GM18499 (cell line): ENCODE measurements at regions not wholly inside any gene's neighbourhood (a gene's known extent, or its start where the extent isn't known, plus 50 kb on each side); places are given as distances from the start of the nearest gene placed in this dataset.

Experiments
- ATAC-seq: cut with Tn5 transposase; IDR thresholded peaks from one replicate; pipeline ENCODE4 v1.9.1; 2021; ENCODE audit warnings: moderate number of reproducible peaks; ENCODE audit not compliant: insufficient read depth, unreplicated experiment

DNA sequence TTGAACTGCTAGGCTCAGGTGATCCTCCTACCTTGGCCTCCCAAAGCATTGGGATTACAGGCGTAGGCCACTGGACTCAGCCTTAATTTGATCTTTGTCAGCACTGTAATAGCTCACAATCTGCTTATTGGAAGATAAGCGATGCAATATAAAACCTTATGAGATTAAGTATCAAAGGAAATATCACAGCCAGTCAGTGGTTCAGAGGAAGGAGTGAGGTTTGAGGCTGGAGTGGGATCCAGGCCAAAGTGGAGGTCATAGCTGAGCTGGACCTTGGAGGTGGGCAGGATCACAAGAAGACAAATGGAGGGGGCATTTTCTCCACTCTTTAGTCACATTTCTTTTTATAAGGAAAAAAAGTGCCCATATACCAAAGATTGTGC lies 228.5 kb downstream of the RHOU start:
- ATAC-seq = no peak

DNA sequence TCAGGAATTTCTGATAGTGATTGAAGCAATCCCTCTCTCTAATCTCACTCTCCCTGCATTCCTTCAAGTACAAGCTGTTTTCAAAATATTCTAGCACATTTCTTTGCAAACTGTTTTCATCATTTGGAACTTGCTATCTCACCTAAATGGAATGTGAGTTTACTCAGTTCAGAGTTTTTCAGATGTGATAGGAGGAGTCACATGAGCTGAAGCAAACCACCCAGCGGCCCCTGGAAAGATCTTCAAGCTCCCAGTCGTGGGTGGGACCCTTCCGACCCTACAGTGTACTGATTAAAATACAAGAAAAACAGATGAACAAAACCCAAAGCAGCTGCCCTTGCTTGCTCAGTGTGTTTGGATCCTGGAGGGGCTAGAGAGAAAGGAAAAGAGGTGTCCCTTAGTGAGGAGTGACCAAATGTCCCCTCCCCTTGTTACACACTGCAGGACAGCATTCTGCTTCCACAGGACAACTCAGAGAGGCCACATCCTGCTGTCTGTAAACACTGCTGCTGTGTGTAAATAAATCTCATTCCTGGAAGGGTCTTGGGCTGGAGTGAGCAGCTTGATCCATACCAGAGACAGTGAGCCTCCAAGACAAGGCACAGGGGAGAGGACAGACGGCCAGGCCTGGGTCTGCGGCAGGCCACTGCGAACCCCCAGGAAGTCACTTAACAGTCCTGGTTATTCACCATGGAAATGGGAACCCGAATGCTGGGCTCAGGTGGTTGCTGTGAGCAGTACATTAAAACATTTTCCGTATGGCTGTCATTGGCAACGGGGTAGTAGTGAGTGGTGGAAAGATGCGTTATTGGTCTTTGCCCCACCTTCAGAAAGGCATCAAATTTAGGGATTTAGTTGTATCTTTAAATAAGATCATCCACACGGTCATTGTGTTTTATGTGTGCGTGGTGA lies 229.2 kb downstream of the RHOU start:
- ATAC-seq = no peak

GRCh38 chr1:228968891-228969606 lies 233.8 kb downstream of the RHOU start:
- no peak for ATAC-seq

- no peak for ATAC-seq
These were observed 234.9 kb downstream of the RHOU start for GRCh38 chr1:228969953-228970800.

- ATAC-seq = no peak
These were observed 237.3 kb downstream of the RHOU start for GRCh38 chr1:228972576-228972975.

DNA sequence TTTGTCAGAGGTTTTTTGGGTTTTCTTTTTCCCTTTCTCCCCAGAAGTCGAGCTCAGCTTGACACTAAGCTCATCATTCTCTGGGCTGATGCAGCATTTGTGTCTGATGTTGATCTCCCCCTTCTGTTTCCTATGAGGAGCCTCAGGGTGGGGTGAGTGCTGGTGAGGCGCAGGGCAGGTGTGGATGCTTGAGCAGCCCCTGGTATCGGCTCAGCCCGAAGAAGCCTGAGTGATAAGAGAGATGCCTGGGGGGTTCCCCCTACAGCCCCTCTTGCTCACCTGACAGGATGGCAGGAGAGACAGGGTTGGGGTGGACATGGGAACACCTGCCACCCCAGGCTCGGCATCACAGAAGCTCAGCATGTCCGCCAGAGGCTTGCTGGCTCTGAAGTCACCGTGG lies 239.0 kb downstream of the RHOU start:
- ATAC-seq = no peak

DNA sequence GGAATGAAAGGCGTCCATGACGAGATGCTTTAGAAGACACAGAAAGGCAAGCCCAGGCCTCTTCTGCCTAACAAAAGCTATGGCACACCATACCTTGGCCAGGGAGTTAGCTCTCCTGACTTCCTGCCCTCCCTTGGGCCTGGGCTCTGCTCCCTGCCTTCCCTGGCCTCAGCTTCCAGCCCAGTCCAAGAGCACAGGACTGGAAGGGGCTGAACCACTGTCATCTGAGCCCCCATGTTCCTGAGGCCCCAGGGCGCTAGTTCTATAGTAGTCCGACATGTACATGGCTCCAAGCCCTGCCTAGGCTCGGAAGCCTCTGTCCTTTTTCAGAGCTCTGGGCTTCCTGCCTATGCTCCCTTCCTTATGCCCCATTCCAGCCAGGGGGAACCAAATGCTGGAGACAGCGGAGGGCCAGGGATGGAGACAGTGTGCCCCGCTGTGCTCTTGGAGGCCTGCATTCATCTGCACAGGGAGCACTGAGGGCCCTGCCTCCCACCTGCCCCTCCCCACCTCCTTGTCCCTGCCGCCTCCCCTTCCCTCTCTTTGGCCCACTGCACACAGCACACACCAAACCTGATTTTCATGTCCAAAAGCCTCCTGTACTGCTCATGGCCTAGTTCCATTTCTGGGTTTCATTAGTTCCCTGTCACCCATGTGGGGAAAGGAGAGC lies 240.1 kb downstream of the RHOU start:
- no peak for ATAC-seq

GRCh38 chr1:228976316-228976715 lies 241.0 kb downstream of the RHOU start:
- ATAC-seq = no peak

DNA sequence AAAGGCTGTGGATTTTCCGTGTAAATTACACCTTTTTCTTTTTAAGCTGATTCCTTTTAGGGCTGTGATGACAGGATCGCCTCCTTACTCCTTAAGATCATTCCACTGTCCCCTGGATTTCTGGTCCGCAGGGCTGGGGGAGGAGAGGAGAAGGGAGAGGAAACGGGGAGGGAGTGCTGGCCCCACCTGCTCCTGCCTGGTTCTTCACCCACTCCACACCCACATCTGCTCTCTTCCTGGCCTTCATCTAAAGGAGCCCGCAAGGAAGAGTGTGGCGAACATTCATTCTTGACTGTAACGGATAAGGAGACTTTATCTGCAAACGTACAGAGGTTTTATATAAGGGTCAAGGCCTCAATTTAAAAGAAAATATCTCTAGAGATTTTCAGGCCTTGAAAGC lies 242.0 kb downstream of the RHOU start:
- ATAC-seq = no peak

- no peak for ATAC-seq
These were observed 242.5 kb downstream of the RHOU start for GRCh38 chr1:228977741-228978140.

DNA sequence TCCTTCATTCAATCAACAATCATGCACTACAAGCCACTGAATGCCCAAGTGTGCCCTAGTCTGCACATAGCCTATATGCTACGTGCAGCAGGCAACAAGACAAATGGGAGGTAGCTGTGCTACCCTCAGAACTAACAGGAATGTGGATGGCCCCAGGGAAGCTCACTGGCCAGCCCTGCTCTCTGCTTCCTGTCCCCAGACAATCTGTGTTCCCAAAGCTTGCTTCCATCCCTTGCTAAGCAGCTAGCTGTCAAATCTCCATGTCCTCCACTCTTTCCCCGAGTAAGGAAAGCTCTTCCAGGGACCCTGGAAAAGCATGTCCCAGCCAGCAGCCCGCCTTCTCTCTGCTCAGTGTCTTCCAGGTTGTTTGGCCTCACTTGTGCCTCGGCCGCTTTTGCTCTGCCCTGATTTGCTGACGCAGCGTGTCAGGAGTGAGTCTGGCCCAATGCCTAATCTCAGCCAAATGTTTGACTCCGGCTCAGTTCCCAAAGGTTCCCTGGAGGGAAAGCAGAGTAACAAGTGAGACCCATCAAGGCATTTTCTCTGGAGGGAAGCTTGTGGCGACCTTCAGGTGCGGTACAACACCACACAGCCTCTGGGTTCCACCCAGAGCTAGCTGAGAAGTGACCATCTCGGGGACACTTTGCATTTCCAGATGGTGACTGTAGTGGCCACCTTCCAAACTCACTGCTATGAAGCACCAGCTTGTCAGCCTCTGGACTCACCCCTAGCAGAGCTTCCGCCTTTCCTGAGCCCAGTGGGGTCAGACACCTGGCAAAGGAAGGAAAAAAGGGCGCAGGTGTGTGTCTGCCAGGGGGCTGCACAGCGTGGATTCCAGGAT lies 243.4 kb downstream of the RHOU start:
- ATAC-seq = no peak

- ATAC-seq = no peak
These were observed 244.0 kb downstream of the RHOU start for GRCh38 chr1:228979325-228979699.

DNA sequence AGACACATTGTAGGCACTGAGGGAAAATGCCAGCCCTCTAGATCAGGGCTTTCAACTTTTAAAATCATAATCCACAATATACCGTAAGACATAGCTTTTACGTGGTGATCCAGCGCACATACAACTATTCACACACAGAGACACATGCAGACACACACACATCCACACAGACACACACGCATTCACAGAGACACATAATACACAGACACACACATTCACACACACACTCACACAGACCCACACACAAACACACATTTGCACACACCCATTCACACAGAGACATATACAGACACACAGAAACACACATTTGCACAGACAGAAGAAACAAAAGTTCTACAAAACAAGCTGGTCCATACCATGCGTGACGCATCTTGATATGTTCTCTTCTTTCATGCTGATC lies 244.5 kb downstream of the RHOU start:
- no peak for ATAC-seq

- no peak for ATAC-seq
These were observed 245.1 kb downstream of the RHOU start for GRCh38 chr1:228980232-228980937.

DNA sequence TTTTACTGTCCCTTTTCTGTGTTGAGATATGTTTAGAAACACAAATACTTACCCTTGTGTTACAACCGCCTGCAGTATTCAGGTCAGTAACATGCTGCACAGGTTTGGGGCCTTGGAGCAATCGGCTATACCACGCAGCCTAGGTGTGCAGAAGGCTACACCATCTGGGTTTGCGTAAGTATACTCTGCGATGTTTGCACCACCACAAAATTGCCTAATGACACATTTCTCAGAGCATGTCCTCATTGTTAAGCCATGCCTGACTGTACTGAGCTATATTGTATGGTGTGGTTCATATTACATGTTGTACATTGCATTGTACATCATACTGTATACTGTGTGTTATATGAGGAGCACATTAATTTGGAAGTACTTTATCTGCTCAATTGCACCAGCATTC lies 247.4 kb downstream of the RHOU start:
- ATAC-seq = no peak

DNA sequence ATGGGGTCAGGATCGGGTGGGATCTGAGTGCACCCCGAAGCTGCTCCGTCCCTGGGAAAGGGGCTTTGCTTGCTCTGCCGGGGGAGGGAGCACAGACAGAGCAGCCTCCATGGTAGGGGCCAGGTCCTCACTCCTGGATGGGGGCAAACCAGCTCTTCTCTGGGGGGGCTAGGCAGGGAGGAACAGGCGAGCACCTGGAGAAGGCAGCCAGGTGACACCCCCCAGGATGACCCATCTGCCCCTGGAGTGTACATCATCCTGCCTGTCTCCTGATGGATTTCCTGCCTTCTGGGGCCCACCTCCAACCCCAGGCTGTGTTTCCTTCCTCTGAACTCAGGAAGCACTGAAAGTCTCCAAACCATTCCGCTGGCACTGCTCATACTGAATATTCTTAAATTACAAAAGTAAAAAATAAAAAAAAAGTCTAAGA lies 248.0 kb downstream of the RHOU start:
- no peak for ATAC-seq

DNA sequence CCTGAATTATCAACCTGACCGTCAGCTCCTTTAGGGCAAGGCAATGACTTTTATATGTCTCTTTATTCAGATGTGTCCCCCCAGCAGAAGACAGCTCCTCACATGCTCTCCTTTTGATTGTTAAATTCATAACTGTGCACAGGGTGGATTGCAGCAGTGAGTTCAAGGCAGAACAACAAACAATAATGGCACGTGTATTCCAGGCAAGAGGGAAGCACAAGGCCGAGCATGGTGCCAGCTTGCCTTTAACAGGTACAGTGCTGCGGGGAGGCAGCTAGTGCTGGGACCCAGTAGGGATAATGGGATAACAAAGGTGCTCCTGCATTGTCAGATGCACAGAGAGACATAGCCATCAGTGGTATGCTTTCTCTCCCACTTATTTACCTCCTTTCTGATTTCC lies 248.4 kb downstream of the RHOU start:
- no peak for ATAC-seq

- ATAC-seq = no peak
These were observed 248.8 kb downstream of the RHOU start for GRCh38 chr1:228984107-228984506.
